ENCODE measurements at regions not wholly inside any gene's neighbourhood (a gene's known extent, or its start where the extent isn't known, plus 50 kb on each side); places are given as distances from the start of the nearest gene placed in this dataset.
A peak's percentile ranks its signal among the peaks of the same experiment; 100 is the strongest.

DNA sequence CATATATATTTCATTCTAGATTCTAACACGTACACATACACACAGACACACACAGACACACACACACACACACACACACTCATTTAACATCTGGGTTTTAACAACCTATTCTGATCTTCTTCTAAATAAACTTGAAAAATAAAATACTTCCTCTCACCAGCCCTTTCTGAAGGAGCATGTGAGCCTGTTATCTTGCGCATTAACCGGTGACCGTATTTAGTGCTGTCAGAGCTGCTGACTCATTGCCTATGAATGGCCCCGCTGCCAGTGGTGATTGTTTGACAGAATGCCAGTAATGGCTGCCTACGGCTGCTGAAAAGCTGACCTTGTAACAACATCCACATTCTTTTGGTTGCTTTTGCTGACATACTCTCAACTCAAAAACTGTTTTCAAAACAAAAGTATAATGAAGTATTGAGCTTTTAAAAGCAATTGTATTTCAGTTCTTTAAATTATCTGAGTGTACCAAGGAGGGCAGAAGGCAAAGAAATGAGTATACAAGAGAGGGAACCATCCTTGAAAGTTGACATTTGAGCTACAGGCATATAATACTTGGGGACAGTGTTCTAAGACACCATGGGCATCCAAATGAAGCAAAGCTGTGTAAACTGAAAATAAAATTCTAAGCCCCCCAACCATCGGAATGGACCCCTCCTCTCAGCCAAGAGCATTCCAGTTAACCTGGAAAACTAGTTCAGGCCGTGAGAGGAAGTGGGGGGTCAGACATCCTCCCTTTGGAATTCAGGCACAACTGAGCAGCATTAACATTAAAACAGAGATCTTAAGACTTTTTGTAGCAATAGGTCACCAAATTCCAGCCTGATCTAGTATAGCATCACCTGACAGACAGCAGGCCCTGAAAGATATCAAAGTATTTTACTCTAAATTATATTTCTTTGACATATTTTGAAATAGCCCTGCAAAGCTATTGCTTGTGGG, 50.2 kb upstream of the DTNA start:
- Mint-ChIP-seq H3K27me3 (ENCODE audit: low read depth) (no peaks in the 10 kb centered on the region), H3K4me1 (peaks cover 20% of the 10 kb centered on the region), H3K27ac (peak overlapping the region; percentile 73), H3K36me3 (no peaks in the 10 kb centered on the region), H3K9me3 (no peaks in the 10 kb centered on the region), H3K4me3 (no peak overlapping the region)
- TF ChIP-seq, protein P1, sequence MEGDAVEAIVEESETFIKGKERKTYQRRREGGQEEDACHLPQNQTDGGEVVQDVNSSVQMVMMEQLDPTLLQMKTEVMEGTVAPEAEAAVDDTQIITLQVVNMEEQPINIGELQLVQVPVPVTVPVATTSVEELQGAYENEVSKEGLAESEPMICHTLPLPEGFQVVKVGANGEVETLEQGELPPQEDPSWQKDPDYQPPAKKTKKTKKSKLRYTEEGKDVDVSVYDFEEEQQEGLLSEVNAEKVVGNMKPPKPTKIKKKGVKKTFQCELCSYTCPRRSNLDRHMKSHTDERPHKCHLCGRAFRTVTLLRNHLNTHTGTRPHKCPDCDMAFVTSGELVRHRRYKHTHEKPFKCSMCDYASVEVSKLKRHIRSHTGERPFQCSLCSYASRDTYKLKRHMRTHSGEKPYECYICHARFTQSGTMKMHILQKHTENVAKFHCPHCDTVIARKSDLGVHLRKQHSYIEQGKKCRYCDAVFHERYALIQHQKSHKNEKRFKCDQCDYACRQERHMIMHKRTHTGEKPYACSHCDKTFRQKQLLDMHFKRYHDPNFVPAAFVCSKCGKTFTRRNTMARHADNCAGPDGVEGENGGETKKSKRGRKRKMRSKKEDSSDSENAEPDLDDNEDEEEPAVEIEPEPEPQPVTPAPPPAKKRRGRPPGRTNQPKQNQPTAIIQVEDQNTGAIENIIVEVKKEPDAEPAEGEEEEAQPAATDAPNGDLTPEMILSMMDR (IDR thresholded peaks at IDR 0.05; ENCODE audit: unreplicated experiment): no peak
- DNase-seq (ENCODE audit: low spot score in 2 of 2, unreplicated experiment in 2 of 2): no peak

Measured in mesothelial cell of epicardium (in vitro differentiated cells).